CD14-positive monocyte (primary cell): ENCODE measurements at regions not wholly inside any gene's neighbourhood (a gene's known extent, or its start where the extent isn't known, plus 50 kb on each side); places are given as distances from the start of the nearest gene placed in this dataset.

Experiments used
- DNase-seq, 3 donors: peaks; one replicate each; pipeline ENCODE4 v3.0.0-alpha.2; 2011 to 2022
- H2AFZ ChIP-seq: 2 replicates; pipeline ENCODE4 v1.6.0; 2012; ENCODE audit warnings: mild to moderate bottlenecking, low read depth, low read length, inconsistent platforms; ENCODE audit not compliant: insufficient read depth, poor library complexity, severe bottlenecking
- H3K27ac ChIP-seq, 2 donors: 1 replicate in 1 of 2; 2 replicates in 1 of 2; pipeline ENCODE4 v1.5.1; 2012 to 2013; ENCODE audit warnings: low read length in 2 of 2, control low read depth in 1 of 2, inconsistent platforms in 1 of 2, low read depth in 1 of 2, mild to moderate bottlenecking in 1 of 2
- H3K27me3 ChIP-seq, 2 donors: one replicate each; pipeline versions ENCODE4 v1.6.0 to v1.6.1; 2011 to 2013; ENCODE audit warnings: low read length in 2 of 2; ENCODE audit not compliant: control insufficient read depth in 2 of 2, insufficient read depth in 2 of 2
- H3K36me3 ChIP-seq, 2 donors: replicated peaks in 1 of 2; 1 replicate in 1 of 2; 2 replicates in 1 of 2; pipeline versions ENCODE4 v1.5.1 to v1.6.1; 2012 to 2013; ENCODE audit warnings: low read length in 2 of 2, control low read depth in 1 of 2, inconsistent platforms in 1 of 2, mild to moderate bottlenecking in 1 of 2; ENCODE audit not compliant: insufficient read depth in 2 of 2, control insufficient read depth in 1 of 2
- H3K4me1 ChIP-seq, 2 donors: 1 replicate in 1 of 2; 2 replicates in 1 of 2; pipeline versions ENCODE4 v1.5.1 to v1.6.1; 2012 to 2013; ENCODE audit warnings: low read length in 2 of 2, control low read depth in 1 of 2, inconsistent platforms in 1 of 2, mild to moderate bottlenecking in 1 of 2, moderate library complexity in 1 of 2; ENCODE audit not compliant: insufficient read depth in 2 of 2, control insufficient read depth in 1 of 2
- H3K4me2 ChIP-seq: replicated peaks from 2 replicates; pipeline ENCODE3; 2012; ENCODE audit warnings: low read length, moderate library complexity, mild to moderate bottlenecking; ENCODE audit not compliant: poor library complexity, severe bottlenecking; ENCODE audit errors: extremely low read depth
- H3K4me3 ChIP-seq, 3 experiments: fragments of 200-600 bp in 1 of 3; sonication (generic) in 1 of 3; replicated peaks in 1 of 3; 1 replicate in 2 of 3; 2 replicates in 1 of 3; pipeline ENCODE4 v1.5.1; 2011 to 2013; ENCODE audit warnings: low read length in 3 of 3, mild to moderate bottlenecking in 3 of 3, control low read depth in 2 of 3, low read depth in 2 of 3, inconsistent platforms in 1 of 3, moderate library complexity in 1 of 3
- H3K79me2 ChIP-seq: 2 replicates; pipeline ENCODE4 v1.6.0; 2012; ENCODE audit warnings: mild to moderate bottlenecking, control low read depth, inconsistent platforms, low read length, moderate library complexity; ENCODE audit not compliant: insufficient read depth
- H3K9ac ChIP-seq: 2 replicates; pipeline ENCODE4 v1.6.0; 2017; ENCODE audit warnings: low read length, mild to moderate bottlenecking; ENCODE audit not compliant: insufficient read depth, poor library complexity, severe bottlenecking
- H3K9me3 ChIP-seq, 2 donors: replicated peaks in 1 of 2; 1 replicate in 1 of 2; 2 replicates in 1 of 2; pipeline versions ENCODE4 v1.5.1 to v1.6.1; 2012 to 2013; ENCODE audit warnings: low read length in 2 of 2, control low read depth in 1 of 2; ENCODE audit not compliant: control insufficient read depth in 1 of 2, insufficient read depth in 1 of 2
- H4K20me1 ChIP-seq: 2 replicates; pipeline ENCODE4 v1.6.0; 2012; ENCODE audit warnings: mild to moderate bottlenecking, low read length, control low read depth, moderate library complexity; ENCODE audit not compliant: insufficient read depth
- H3K27ac Mint-ChIP-seq, 7 donors: one replicate each; pipeline ENCODE4 v1.8.0; 2020; ENCODE audit warnings: mild to moderate bottlenecking in 7 of 7, mixed read lengths in 7 of 7, moderate library complexity in 6 of 7, inconsistent platforms in 2 of 7
- H3K27me3 Mint-ChIP-seq, 3 donors: one replicate each; pipeline ENCODE4 v1.8.0; 2021 to 2022; ENCODE audit warnings: low read depth in 3 of 3, mild to moderate bottlenecking in 3 of 3, mixed read lengths in 3 of 3, moderate library complexity in 3 of 3, inconsistent platforms in 1 of 3
- H3K36me3 Mint-ChIP-seq, 2 donors: one replicate each; pipeline ENCODE4 v1.8.0; 2020; ENCODE audit warnings: mixed read lengths in 2 of 2, inconsistent platforms in 1 of 2, mild to moderate bottlenecking in 1 of 2
- H3K4me1 Mint-ChIP-seq: one replicate; pipeline ENCODE4 v1.8.0; 2020; ENCODE audit warnings: mild to moderate bottlenecking, mixed read lengths
- H3K4me3 Mint-ChIP-seq, 2 donors: one replicate each; pipeline ENCODE4 v1.8.0; 2020; ENCODE audit warnings: mild to moderate bottlenecking in 2 of 2, mixed read lengths in 2 of 2, moderate library complexity in 1 of 2
- H3K9me3 Mint-ChIP-seq, 7 donors: one replicate each; pipeline ENCODE4 v1.8.0; 2020 to 2022; ENCODE audit warnings: mixed read lengths in 7 of 7, mild to moderate bottlenecking in 6 of 7, moderate library complexity in 6 of 7, inconsistent platforms in 2 of 7
- CTCF ChIP-seq: fragments of 200-600 bp; IDR thresholded peaks from one replicate; pipeline ENCODE4 v1.8.0; 2022; ENCODE audit warnings: antibody characterized with exemption, mild to moderate bottlenecking
- WGBS: methylation state at CpG from one replicate; pipeline ENCODE4 v1.1.5; 2013; ENCODE audit warnings: missing lambda C conversion rate; ENCODE audit not compliant: insufficient coverage; 5-methylcytosine and 5-hydroxymethylcytosine counted together
- intact Hi-C, 2 donors: fragments of 100-400 bp; cut with micrococcal nuclease; formaldehyde crosslinking; loops; one replicate each; pipeline versions ENCODE4 v1.15.0 to v1.15.1; 2023

GRCh38 chr4:89531932-89532640, 224.5 kb upstream of the GPRIN3 start:
- Mint-ChIP-seq H3K4me1 (no peaks in the 10 kb centered on the region), H3K9me3 (peaks cover 0 to 7% (median 0%) of the 10 kb centered on the region in 7 donors), H3K36me3 (no peaks in the 10 kb centered on the region), H3K27me3 (no peaks in the 10 kb centered on the region), H3K4me3 (no peak overlapping the region), H3K27ac (no peak overlapping the region)
- H3K9ac ChIP-seq, result no peak overlapping the region
- no peak for TF ChIP-seq CTCF
- no peaks in the 10 kb centered on the region for H3K36me3 ChIP-seq
- H3K27ac ChIP-seq, result no peak overlapping the region
- H3K4me2 ChIP-seq, result no peak overlapping the region
- H2AFZ ChIP-seq, result no peak overlapping the region
- no peaks in the 10 kb centered on the region for H3K27me3 ChIP-seq
- intact Hi-C loops, result no loop called here
- no peak for DNase-seq
- no peak overlapping the region for H3K4me3 ChIP-seq
- 100% methylated on average over 1 of the region's 2 CpGs for WGBS
- no peaks in the 10 kb centered on the region for H3K9me3 ChIP-seq
- no peaks in the 10 kb centered on the region for H3K79me2 ChIP-seq
- H4K20me1 ChIP-seq, result no peaks in the 10 kb centered on the region
- H3K4me1 ChIP-seq, result no peaks in the 10 kb centered on the region

GRCh38 chr4:89528526-89529133, 221.0 kb upstream of the GPRIN3 start:
- H3K27ac Mint-ChIP-seq, result no peak overlapping the region
- Histone ChIP-seq H3K36me3 (no peaks in the 10 kb centered on the region), H3K27me3 (no peaks in the 10 kb centered on the region), H3K4me2 (no peak overlapping the region), H3K9ac (no peak overlapping the region), H3K4me1 (no peaks in the 10 kb centered on the region), H3K79me2 (no peaks in the 10 kb centered on the region), H3K4me3 (no peak overlapping the region), H2AFZ (no peak overlapping the region), H3K9me3 (no peaks in the 10 kb centered on the region), H3K27ac (no peak overlapping the region), H4K20me1 (no peaks in the 10 kb centered on the region)
- H3K27me3 Mint-ChIP-seq, result no peaks in the 10 kb centered on the region
- H3K4me1 Mint-ChIP-seq, result no peaks in the 10 kb centered on the region
- no peak for DNase-seq
- H3K36me3 Mint-ChIP-seq, result no peaks in the 10 kb centered on the region
- no peak for TF ChIP-seq CTCF
- peaks cover 0 to 7% (median 0%) of the 10 kb centered on the region in 7 donors for H3K9me3 Mint-ChIP-seq
- WGBS, result 0% methylated on average over 1 of the region's 4 CpGs
- intact Hi-C loops, result no loop called here
- no peak overlapping the region for H3K4me3 Mint-ChIP-seq
